DND-41 (cell line): ENCODE measurements at regions not wholly inside any gene's neighbourhood (a gene's known extent, or its start where the extent isn't known, plus 50 kb on each side); places are given as distances from the start of the nearest gene placed in this dataset.

Source experiments
- CTCF ChIP-seq: IDR thresholded peaks from 2 replicates; pipeline ENCODE4 v1.5.1; 2012; ENCODE audit warnings: borderline replicate concordance, low read length, moderate library complexity, mild to moderate bottlenecking; ENCODE audit not compliant: poor library complexity, severe bottlenecking; ENCODE audit errors: extremely low read depth
- EZH2 ChIP-seq: IDR thresholded peaks from 3 replicates; pipeline ENCODE4 v1.6.1; 2012; ENCODE audit warnings: borderline replicate concordance, low read depth, mild to moderate bottlenecking, moderate library complexity, low read length, inconsistent platforms; ENCODE audit not compliant: severe bottlenecking

- TF ChIP-seq CTCF (no peak), EZH2 (no peak)
Measured at GRCh38 chr22:48489551-48490499, 1337.8 kb downstream of the BRD1 start.
